GM10266 (cell line): ENCODE measurements at regions not wholly inside any gene's neighbourhood (a gene's known extent, or its start where the extent isn't known, plus 50 kb on each side); places are given as distances from the start of the nearest gene placed in this dataset.

Experiments
- DNase-seq: peaks from one replicate; pipeline ENCODE4 v3.0.0; 2012; ENCODE audit errors: extremely low spot score
- CTCF ChIP-seq: IDR thresholded peaks from 2 replicates; pipeline ENCODE4 v1.5.1; 2012; ENCODE audit warnings: mild to moderate bottlenecking, low read depth; ENCODE audit not compliant: control insufficient read depth, insufficient read depth; ENCODE audit errors: missing control alignments

GRCh38 chrX:14476205-14476604, 53.1 kb upstream of the GLRA2 start:
- no peak for TF ChIP-seq CTCF
- DNase-seq, result no peak

GRCh38 chrX:14449773-14450172, 79.6 kb upstream of the GLRA2 start:
- no peak for DNase-seq
- TF ChIP-seq CTCF, result no peak

GRCh38 chrX:14448406-14448805, 80.9 kb upstream of the GLRA2 start:
- no peak for DNase-seq
- TF ChIP-seq CTCF, result no peak

- TF ChIP-seq CTCF, result no peak
Observed at GRCh38 chrX:14440106-14440505, 89.2 kb upstream of the GLRA2 start.

GRCh38 chrX:14427614-14428013, 101.7 kb upstream of the GLRA2 start:
- no peak for TF ChIP-seq CTCF
- no peak for DNase-seq

More at GRCh38 chrX:14440106-14440505, 89.2 kb upstream of the GLRA2 start:
- DNase-seq, result no peak

GRCh38 chrX:14420841-14421240, 108.5 kb upstream of the GLRA2 start:
- no peak for DNase-seq
- no peak for TF ChIP-seq CTCF

GRCh38 chrX:14412686-14413085, 116.7 kb upstream of the GLRA2 start:
- TF ChIP-seq CTCF, result no peak
- DNase-seq, result no peak
